GM12891 (cell line): ENCODE measurements at regions not wholly inside any gene's neighbourhood (a gene's known extent, or its start where the extent isn't known, plus 50 kb on each side); places are given as distances from the start of the nearest gene placed in this dataset.

Experiments
- POLR2A ChIP-seq: IDR thresholded peaks from 2 replicates; pipeline ENCODE4 v1.6.1; 2011; ENCODE audit warnings: low read depth, low read length, control low read depth
- TAF1 ChIP-seq: IDR thresholded peaks from 2 replicates; pipeline ENCODE4 v1.6.1; 2011; ENCODE audit warnings: low read depth, low read length, control low read depth

DNA sequence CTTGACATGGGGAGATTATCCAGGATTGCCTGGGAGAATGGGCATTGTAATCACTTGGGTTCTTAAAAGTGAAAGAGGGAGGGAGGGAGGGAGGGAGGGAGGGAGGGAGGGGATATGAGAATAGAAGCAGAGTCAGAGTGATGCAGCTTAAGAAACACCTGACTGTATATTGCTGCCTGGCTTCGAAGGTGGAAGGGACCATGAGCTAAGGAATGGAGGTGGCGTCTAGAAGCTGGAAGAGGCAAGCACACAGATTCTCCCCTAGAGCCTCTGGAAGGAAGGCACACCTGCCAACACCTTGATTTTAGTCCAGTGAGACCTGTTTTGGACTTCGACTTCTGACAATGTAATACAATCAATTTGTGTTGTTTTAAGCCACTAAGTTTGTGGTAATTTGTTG lies 78.4 kb downstream of the PRL start:
- TF ChIP-seq POLR2A (no peak), TAF1 (no peak)
